M059J (cell line): ENCODE measurements at regions not wholly inside any gene's neighbourhood (a gene's known extent, or its start where the extent isn't known, plus 50 kb on each side); places are given as distances from the start of the nearest gene placed in this dataset.

Experiments
- DNase-seq: peaks from one replicate; pipeline ENCODE4 v3.0.0-alpha.2; 2012; ENCODE audit warnings: low read depth

GRCh38 chr1:218526198-218526580 is 181.1 kb downstream of the TGFB2 start:
- DNase-seq, result no peak

- peak; percentile 30 for DNase-seq
Observed at GRCh38 chr1:218527737-218528136, 182.6 kb downstream of the TGFB2 start.

DNA sequence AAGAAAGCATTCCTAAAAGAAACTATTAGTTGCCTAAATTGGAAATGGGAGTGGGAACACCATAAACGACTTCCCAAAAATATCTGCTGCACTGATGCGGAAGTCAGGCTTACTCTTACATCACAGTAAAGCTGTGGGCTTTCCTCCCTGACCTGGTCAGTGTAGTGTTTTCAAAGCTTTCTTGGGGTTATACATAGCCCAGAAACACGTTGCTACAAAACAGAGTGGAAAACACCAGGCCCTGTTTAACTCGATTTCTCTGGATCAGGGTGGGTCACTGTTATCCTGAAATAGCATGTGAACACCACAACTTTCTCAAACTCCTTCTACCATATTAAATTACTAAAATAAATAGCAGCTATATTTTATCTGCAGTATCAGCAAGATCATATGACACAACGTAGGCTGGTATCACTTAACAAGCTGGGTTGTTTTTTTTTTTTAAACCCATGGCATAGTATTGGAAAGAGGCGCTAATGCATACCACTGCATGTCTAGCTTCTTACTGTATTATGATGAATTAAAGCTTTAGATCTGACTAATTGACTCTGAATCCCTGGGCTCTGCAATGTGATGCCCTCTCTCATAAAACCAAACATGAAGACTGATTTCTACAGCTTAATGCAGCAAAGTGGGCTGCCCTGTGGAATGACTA is 184.6 kb downstream of the TGFB2 start:
- DNase-seq, result peak; percentile 62

GRCh38 chr1:218531936-218532335 is 186.8 kb downstream of the TGFB2 start:
- DNase-seq, result no peak

DNA sequence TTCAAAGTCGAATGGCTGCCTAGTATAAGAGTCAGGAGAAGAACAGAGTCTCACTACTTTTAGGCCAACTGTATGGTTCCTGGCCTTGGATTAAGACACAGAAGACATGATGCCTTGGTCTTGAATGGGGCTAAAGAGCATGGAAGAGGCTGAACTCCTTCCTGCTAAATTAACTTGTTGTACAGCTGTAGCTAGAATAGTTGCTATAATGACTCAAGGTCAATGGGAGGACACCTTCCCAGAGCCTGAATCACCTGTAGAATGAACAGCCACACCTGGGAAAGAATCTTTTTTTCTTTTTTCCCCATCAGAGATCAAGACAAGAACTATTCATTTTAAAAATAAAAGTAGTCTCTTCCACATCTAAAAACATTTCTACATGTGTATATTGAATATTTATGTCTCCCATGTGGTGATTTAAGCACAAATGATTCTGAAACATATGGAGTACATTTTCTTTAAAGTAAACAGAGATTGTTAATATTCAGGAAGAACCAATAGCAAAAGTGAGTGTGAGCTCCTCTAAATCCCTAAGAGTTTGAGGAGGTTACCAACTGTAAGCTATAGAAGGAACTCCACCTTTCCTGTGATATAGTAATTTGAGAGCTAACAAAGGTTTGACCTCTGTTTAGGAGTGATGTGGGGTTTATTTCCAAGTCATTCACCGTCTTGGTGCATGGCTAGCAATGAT is 191.3 kb downstream of the TGFB2 start:
- no peak for DNase-seq

GRCh38 chr1:218537122-218537913 is 192.2 kb downstream of the TGFB2 start:
- peak; percentile 60 for DNase-seq

GRCh38 chr1:218538341-218538740 is 193.2 kb downstream of the TGFB2 start:
- no peak for DNase-seq

DNA sequence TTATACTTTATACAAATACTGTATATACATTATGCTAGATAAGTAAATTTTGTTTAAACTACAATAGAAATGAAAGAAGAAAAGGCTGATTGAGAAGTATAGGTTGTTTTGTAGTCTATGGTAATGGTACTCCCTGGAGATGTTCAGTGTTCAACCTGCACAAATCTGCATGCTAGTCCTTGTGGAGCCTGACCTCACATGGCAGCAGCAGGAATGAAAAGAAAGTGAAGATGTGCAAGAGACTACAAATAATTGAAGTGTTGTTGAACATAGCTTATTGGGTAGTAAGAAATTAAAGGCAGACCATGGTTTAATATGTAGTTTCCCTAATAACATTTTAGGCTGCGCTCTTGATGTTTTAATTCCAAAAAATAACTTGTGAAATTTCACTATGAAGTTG is 201.2 kb downstream of the TGFB2 start:
- DNase-seq, result peak; percentile 42

DNA sequence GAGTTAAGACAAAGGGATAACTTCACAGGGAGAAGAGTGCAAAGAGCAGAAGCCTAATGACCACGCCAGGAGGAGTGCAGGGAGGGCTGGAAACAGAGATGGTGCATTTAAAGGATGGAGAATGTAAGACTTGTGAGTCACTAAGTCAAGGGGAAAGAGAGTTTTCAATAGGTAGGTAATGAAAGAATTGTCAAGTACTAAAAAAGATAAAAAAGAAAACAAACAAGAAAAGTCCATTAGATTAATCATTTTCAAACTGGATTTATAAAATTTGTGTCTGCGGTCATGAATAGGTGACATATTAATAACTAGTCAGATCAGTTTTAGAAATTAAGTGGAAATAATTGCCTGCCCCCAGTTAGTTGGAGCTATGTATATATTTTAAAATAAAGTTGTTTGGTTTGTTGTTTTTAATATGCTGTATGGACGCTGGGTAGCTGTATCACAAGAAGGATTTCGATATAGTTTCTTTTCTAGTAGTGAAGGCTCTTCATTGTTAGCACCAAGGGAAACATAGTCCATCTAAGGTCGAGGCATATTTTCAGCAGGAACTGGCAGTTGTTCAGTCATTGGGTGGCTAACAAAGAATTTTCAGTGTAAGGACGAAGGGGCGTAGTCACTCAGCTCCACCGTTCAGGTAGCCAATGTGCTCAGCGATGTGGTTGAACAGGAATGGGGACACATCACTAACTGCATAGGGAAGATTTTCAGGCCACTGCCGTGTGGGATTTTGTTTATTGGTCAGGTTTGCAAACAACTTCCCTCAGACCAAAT is 203.0 kb downstream of the TGFB2 start:
- no peak for DNase-seq

GRCh38 chr1:218548764-218549163 is 203.6 kb downstream of the TGFB2 start:
- no peak for DNase-seq

- DNase-seq, result no peak
Observed at GRCh38 chr1:218553197-218553596, 208.1 kb downstream of the TGFB2 start.

- DNase-seq, result no peak
Observed at GRCh38 chr1:218556016-218556415, 210.9 kb downstream of the TGFB2 start.

DNA sequence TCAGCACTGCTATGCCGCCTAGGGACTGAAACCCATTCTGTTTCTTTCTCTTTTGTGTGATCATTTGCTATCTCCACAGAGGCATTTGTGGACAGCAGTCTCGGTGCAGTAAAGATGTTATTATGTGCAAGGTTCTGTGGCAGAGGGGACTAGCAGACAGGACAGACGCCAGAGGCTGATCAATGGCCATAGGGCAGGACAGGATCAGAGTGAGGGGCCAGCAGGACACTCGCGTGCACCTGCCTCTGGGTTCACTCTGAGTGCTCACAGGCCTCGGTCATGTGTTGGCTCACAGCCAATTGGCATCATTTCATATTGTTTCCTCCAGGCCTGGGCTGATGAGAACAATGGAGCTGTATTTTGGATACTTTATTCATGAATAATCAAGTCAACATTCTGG is 212.6 kb downstream of the TGFB2 start:
- peak; percentile 62 for DNase-seq

DNA sequence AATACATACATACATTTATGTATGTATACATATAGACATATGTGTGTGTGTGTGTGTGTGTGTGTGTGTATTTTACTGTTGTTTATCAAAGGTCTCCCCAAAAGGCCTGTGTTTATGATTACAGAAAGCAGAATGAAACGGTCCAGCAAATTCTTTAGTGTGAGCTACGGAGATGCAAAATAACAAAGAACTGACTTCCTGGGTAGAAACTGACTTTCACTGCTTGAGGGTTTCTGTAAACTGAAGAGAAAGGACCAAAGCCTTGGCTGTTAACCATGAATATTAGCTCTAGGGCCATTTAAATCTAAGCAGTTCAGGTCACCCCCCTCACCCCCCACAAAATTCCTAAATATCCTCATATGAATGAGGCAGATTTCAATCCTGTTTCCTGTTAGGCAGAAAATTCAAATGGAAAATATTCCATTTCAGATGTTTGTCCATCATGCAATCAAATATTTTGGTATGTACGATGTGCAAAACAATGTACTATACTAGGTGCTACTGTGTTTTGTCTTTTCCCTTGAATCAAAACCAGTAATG is 213.2 kb downstream of the TGFB2 start:
- no peak for DNase-seq

- no peak for DNase-seq
Observed at GRCh38 chr1:218565377-218565776, 220.2 kb downstream of the TGFB2 start.

DNA sequence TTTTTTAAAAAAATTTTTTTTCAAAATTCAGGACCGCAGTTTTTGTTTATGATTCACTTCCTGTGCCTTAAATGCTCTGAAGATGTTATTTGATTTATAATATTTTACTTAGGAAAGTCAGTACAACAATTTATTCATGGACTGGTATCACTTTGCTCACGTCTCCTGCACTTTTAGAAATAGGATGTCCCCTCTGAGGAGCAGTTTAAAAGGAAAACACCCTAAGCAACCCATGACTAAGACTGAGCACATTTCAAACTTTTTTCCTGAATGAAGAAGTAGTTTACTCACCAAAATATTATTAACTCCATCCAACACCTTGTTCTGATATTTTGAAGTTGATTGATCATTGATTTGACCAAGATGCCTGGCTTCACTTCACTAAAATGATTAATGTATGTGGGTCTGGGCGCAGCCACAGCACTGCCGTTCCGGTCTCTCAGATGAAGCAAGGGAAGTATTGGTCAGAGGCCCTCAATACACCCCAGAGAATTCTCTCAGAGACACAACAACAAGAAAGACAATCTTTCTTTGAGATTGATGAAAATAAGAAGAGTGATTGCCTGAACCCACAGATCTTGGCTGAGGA is 223.9 kb downstream of the TGFB2 start:
- DNase-seq, result no peak

- DNase-seq, result no peak
Observed at GRCh38 chr1:218570456-218570855, 225.3 kb downstream of the TGFB2 start.

DNA sequence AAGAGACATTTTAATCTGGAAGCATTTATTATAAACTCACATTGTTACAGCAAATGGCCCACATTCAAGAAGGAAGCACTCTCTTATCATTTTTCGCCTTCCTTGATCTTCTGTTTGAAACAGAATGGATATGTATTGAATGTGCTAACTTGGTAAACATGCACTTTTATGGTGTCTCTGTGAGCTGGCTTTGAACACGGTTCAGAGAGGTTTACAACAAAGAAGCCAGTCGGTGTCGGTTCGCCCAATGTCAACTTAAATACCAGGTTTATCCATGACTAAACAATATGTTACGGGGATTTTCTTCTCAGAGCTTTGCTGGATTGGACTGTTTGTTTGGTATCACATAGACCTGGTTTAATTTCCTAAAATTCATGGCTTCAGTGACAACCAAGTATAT is 226.4 kb downstream of the TGFB2 start:
- no peak for DNase-seq

DNA sequence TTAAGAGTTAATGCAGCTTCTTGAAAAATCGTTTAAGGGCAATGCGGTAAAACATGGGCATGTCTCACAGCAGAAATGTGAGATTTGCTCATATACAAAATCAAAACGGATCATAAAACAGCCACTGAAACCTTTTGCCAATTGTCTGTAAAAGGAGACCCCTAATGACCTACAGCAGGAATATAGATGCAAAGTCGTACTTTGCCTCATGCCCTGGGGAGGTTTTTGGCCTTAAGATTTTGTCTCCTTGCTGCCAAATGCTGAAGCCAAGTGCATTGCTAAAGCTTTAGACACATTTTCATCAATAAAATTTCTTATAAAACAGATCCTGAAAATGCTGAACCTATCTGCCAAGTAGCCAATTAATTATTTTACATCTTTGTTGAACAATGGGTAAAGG is 226.9 kb downstream of the TGFB2 start:
- peak; percentile 49 for DNase-seq

DNA sequence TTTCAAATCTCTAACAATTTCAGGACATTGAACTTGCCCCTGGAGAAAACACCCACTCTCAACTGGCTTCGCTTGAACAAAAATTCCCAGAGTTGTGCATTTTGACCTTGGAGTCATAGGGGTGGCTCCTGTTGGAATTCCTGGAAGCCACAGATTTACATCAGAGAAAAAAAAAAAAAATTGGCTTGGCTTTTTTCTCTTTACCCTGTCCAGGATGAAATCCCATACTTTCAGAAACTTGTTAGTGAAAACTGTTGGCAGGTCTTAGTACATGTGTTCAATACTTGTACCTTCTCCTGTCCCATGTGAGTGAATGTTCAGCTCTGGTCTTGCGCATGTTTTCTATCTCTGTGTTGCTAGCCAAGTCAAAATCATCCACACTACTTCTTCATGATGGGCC is 228.8 kb downstream of the TGFB2 start:
- DNase-seq, result peak; percentile 50

DNA sequence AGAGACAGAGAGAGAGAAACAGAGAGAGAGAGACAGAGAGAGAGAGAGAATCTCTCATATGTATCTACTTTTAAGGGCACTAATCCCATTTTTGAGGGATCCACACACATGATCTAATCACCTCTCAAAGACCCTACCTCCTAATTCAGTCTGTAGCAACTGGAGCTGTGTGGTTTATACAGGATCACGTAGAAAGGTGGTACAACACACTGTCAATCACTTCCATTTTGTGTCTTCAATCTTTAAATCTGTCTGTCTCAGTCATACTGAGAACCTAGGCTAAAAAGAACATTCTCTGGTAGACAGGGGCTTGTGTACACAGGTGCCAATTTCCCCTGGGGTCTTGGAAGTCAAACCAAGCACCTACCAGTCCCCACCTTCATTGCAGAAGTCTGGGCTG is 229.9 kb downstream of the TGFB2 start:
- DNase-seq, result no peak

DNA sequence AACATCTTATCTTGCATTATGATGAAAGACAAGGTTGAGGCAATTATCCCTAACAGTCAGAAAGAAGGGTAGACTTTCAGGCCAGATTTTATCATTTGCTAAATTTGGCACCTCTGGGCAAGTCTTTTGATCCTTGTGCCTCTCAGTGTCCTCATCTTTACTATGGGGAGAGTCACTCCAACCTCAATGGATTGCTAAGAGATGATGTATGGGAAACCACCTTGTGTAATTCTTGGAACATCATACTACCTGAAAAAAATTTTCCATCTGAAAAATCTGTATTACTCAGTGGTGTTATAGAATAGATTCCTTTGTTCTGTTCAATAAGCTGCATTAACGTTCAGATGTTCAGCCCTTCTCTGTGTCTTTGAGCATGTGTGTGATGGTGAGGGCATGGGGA is 230.7 kb downstream of the TGFB2 start:
- no peak for DNase-seq
